Suppressor macrophage treated with lipopolysaccharide for 1 hour (primary cell): ENCODE measurements at regions not wholly inside any gene's neighbourhood (a gene's known extent, or its start where the extent isn't known, plus 50 kb on each side); places are given as distances from the start of the nearest gene placed in this dataset.

Source experiments
- DNase-seq, 3 donors: peaks; one replicate each; pipeline ENCODE4 v3.0.0-alpha.2; 2020 to 2022

GRCh38 chr1:98374098-98374497 lies 287.4 kb upstream of the SNX7 start:
- no peak for DNase-seq

- peak; percentile 4 to 29 (median 27) for DNase-seq
Measured at GRCh38 chr1:98373056-98373455, 288.5 kb upstream of the SNX7 start.

DNA sequence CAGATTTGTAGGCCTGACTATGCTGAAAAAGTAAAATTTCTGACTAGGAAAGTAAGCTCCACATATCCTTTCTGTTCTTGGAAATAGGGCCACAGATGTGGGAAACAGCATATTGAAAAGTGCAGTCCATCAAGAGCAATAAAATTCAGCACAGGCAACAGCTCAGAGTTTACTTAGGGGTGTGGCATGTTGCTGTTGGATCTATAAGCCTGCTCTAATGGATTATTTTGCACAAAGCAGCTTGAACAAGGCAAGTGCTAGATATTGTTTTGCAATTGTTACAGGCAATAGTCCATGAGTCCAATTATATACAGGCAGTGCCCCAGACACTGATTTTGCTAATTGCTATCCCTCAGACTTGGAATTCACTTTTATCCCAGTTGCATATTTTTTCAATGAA lies 289.8 kb upstream of the SNX7 start:
- DNase-seq, result no peak

DNA sequence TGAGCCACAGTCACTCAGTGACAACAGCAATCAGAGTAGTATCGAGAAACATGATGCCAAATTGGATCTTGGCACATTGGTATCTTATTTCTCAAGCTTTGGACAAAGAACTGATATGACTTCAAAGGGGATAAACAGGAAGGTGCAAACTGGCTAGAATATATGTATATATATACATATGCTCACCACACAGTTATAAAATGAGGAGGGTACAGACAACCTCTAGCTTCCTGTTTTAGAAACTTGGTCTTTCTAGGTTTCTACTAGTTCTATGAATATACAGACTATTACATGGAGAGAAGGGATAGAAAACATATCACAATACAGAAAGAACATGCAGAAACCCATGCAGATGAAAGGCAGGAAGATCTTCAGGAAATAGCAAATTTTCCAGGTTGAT lies 292.1 kb upstream of the SNX7 start:
- DNase-seq, result no peak

- peak in 1 of 3 donors; percentile 5 for DNase-seq
Measured at GRCh38 chr1:98368995-98369394, 292.5 kb upstream of the SNX7 start.

- peak in 1 of 3 donors; percentile 15 for DNase-seq
Measured at GRCh38 chr1:98367426-98367825, 294.1 kb upstream of the SNX7 start.

DNA sequence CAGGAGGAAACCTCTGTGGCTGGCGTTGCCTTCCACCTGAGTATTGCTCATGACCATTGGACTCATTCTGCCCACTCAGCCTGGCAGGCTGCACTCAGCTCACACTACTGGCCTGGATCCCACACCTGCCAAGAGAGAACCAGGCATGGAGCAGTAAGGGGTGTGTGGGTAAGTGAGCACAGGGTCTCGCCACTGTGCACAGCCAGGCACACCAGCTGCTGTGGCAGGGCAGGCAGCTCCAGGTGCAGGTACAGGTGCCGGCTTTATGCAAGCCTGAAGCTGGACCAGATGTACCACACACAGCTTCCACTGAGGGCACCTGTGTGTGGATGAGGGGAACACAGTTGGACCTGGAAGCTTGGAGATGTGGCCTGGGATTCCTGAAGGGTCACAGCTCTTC lies 295.2 kb upstream of the SNX7 start:
- no peak for DNase-seq

- DNase-seq, result peak; percentile 9 to 69 (median 57)
Measured at GRCh38 chr1:98364544-98364943, 297.0 kb upstream of the SNX7 start.

- no peak for DNase-seq
Measured at GRCh38 chr1:98360864-98361263, 300.7 kb upstream of the SNX7 start.

DNA sequence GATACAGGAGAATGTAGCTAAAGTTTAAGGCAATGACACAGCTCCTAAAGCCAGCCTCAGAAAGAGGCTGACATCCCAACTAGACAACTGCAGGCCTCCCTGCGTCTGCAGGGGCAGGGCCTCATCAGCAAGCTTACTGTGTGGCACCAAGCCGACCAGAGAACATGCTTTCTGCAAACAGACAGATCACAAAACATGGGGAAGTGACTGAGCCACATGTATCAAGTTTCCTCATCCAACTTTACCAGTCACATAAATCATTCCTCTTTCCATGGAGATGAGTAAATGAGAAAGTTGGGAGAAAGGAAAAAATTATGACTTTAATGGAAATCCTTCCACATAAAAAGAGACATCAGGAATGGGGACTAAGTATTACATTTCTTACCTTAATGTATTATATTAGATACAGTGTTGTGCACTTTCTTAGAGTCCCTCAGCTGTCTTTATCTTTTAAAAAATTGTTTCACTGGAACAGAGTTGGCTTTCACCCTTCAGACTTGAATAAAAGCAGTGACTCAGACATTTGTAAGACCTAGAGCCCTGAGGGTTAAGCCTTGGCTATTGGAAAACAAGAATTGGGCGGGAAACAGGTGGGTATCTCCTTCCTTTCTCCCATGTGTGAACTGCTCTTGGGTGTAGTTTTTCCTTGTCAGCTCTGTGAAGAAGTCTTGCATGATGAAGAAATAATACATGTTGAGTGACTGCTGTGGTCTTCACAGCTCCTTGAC lies 305.7 kb upstream of the SNX7 start:
- no peak for DNase-seq

DNA sequence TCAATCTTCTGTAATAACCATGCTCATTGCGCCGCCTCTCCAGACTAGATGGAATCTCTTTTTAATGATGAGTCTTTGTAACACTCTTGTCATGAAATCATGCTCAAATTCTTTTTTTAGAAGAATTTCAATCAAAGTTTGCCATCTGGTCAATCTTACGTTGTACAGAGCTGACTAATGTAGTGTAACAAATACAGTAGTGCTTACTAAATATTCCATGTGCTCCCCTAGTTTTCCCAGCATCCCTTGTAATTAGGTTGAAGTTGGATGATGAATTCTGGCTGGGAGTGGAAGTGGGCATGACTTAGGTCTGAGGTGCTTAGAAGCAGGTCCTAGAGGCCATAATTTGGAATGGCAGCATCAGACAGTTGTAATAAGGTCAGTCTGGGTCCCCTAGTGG lies 309.1 kb upstream of the SNX7 start:
- DNase-seq, result no peak

DNA sequence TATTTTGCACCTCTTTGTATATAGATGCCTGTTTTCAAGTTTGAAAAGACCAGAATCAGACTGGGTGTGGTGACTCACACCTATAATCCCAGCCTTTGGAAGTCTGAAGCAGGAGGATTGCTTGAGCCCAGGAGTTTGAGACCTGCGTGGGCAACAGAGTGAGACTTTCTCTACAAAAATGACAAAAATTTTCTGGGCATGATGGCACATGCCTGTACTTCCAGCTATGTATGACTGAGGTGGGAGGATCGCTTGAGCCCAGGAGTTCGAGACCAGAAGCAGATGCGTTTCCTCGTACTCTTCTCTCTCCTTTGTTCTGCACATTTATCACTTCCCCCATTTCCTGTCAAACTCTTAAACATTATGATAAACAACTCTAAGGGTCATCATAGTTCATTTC lies 310.0 kb upstream of the SNX7 start:
- DNase-seq, result no peak

DNA sequence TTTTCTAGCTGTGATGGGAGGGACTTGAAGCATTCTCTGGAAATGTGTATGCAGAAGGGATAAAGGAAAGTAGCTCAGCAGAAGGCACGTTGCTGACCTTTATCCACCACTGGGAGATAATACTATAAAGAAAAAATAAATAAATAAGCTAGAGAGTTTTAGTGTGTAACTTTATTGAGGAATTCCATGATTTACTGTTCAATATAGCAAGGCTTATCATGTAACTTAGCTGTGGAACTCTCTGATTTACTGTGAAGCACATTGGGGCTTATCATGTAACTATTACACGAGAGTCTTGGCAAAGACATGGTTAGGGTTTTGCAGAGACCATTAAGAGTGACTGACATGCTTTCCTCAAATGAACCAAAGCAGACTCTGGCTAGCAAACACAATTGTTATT lies 316.1 kb upstream of the SNX7 start:
- no peak for DNase-seq

DNA sequence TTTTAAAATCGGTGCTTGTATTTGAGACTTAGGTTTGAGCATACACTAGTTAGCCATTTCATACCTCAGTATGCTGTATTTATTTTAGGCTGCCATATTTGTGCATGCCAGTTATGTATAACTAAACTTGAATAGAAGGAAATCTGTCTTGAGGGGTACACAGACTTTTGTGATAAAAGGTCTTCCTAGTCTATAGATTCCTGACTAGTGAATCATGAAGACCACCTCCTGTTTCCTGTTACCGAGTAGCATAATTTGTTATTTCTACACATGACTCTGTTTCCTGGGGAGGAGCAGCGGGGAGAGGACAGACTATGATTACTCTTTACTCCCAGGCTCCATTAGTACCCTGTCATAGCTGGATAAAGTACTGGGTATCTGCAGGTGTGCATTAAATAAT lies 316.8 kb upstream of the SNX7 start:
- no peak for DNase-seq

DNA sequence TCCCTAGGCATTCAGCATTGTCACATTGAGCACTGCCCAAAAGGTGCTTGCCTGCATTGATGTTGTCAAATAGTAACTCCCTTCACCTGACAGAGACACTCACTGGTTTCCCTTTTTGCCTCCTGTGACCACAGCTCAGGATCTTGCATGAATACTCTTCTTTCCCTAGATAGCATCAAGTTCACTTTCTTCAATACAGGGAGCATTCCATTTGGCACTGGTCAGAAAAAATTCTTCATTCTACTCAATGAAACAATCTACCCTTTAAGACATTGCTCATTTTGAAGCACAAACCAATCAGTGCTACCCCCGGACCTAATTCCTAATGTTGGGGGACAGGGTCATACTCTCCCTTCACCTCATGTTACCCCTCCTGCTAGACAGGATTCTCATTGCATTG lies 319.0 kb upstream of the SNX7 start:
- DNase-seq, result no peak

DNA sequence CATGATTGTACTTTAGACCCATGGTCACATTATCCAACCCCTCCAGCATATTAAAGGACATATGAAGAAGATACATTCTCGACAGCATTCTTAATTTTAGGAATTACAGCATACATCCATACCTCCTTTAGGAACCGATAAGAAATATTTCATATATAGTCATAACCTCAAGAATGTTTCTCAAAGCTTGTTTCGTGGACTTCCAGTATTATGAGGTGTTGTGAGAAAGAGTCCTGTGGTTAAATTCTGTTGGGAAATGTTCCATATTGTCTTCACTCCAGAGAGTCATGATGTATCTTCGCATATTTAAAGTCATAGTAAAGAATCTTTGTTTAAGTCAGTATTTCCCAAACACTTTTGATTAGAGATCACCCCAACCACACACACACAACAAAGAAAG lies 321.0 kb upstream of the SNX7 start:
- no peak for DNase-seq

DNA sequence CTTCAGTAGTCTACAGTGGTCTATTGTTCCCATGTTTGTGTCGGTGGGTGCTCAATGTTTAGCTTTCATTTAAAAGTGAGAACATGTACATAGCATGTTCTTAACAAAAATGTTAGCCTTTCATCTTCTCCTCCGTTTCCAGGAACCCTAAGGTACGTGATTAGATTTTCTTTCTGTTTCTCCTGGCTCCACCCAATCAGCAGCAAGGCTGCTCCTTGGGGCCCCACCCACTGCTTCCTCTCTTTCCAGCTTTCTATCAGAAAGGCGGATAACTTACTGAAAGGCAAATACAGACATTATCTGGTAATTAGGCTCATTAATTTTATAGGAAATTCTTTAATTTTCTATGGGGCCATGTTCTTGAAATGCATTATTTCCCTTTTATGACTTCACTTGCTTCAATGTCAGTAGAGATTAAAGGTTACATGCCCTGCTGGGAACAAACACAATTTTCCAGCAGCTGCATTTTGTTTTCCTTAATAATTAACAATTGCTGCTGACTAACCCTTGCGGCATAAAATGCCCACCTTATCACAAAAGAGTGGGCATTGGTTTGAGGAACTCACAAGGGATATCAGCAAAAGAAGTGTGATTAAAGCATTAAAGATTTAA lies 324.9 kb upstream of the SNX7 start:
- DNase-seq, result no peak

GRCh38 chr1:98333936-98334335 lies 327.6 kb upstream of the SNX7 start:
- DNase-seq, result no peak

GRCh38 chr1:98333406-98333805 lies 328.1 kb upstream of the SNX7 start:
- DNase-seq, result no peak

- no peak for DNase-seq
Measured at GRCh38 chr1:98331718-98332311, 329.7 kb upstream of the SNX7 start.

DNA sequence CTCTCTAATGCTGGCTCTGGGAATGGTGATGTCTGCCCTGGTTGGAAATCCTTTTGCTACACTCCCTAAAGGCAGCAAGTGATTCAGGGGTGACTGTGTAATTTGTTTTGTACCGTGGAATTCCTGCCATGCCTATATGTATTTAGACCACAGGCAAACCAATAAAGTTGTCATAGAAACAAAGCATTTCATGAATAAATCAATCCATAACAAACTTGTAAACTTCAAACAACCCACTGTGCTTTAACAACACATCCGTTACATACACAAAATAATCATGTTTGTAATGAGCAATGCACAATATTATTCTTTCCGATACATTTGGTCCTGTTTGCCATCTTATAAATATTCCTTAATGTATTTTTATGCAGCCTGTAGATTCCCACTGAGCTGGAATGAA lies 330.3 kb upstream of the SNX7 start:
- no peak for DNase-seq

DNA sequence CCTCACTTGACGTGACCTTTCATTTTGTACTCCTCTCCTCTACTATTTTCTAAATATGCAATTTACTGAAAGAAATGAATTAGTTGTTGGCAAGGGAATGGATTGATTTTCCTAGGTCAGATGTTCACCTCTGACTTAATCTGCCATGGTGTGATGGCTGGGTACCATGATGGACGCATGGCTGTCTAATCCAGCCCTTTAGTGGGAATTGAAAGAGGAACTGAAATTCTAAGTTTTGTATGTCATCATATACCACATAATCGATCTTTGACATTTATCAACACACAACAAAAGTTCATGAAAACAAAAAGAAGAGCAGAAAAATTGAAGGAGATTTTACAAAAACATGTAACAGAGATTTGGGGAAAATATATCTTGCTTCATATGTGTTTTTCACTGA lies 331.3 kb upstream of the SNX7 start:
- DNase-seq, result no peak

- DNase-seq, result no peak
Measured at GRCh38 chr1:98328855-98329254, 332.7 kb upstream of the SNX7 start.

GRCh38 chr1:98327220-98327861 lies 334.2 kb upstream of the SNX7 start:
- DNase-seq, result no peak
